GM23338 (cell line): ENCODE measurements at regions not wholly inside any gene's neighbourhood (a gene's known extent, or its start where the extent isn't known, plus 50 kb on each side); places are given as distances from the start of the nearest gene placed in this dataset.

ENCODE experiments used
- ATAC-seq: fragments of 200-7000 bp; cut with Tn5 transposase; 3 replicates; pipeline ENCODE4 v1.9.1; 2020
- DNase-seq: peaks from one replicate; pipeline ENCODE4 v3.0.0-alpha.2; 2015; ENCODE audit warnings: low spot score
- H2AFZ ChIP-seq: fragments of 200-600 bp; sonication (generic); 2 replicates; pipeline ENCODE4 v1.8.0; 2016; ENCODE audit warnings: antibody characterized with exemption, mild to moderate bottlenecking, moderate library complexity
- H3F3A ChIP-seq: fragments of 200-600 bp; sonication (generic); replicated peaks from 2 replicates; pipeline ENCODE4 v1.8.0; 2017; ENCODE audit warnings: antibody characterized with exemption, mixed run types, low read depth
- H3K27ac ChIP-seq: fragments of 200-600 bp; sonication (generic); 2 replicates; pipeline ENCODE4 v1.6.1; 2016; ENCODE audit warnings: low read depth
- H3K27me3 ChIP-seq: fragments of 200-600 bp; sonication (generic); 2 replicates; pipeline ENCODE4 v1.8.0; 2016; ENCODE audit warnings: mild to moderate bottlenecking, mixed run types, moderate library complexity; ENCODE audit not compliant: insufficient read depth
- H3K36me3 ChIP-seq: fragments of 200-600 bp; sonication (generic); 2 replicates; pipeline ENCODE4 v1.8.0; 2016; ENCODE audit warnings: mild to moderate bottlenecking; ENCODE audit not compliant: insufficient read depth
- H3K4me1 ChIP-seq: fragments of 200-600 bp; sonication (generic); 2 replicates; pipeline ENCODE4 v1.8.0; 2016; ENCODE audit warnings: mild to moderate bottlenecking, moderate library complexity; ENCODE audit not compliant: insufficient read depth
- H3K4me2 ChIP-seq: fragments of 200-600 bp; sonication (generic); 2 replicates; pipeline ENCODE4 v1.7.1; 2017; ENCODE audit warnings: mixed run types
- H3K4me3 ChIP-seq: fragments of 200-600 bp; sonication (generic); 2 replicates; pipeline ENCODE4 v1.6.1; 2016; ENCODE audit warnings: mixed run types
- H3K79me2 ChIP-seq: fragments of 200-600 bp; sonication (generic); replicated peaks from 2 replicates; pipeline ENCODE4 v1.8.0; 2017; ENCODE audit warnings: mild to moderate bottlenecking; ENCODE audit not compliant: insufficient read depth
- H3K9me2 ChIP-seq: fragments of 200-600 bp; sonication (generic); 2 replicates; pipeline ENCODE4 v1.8.0; 2017; ENCODE audit not compliant: insufficient read depth
- H4K20me1 ChIP-seq: fragments of 200-600 bp; sonication (generic); replicated peaks from 2 replicates; pipeline ENCODE4 v1.8.0; 2017; ENCODE audit warnings: mild to moderate bottlenecking; ENCODE audit not compliant: insufficient read depth
- H3K27ac Mint-ChIP-seq: 2 replicates; pipeline ENCODE4 v1.8.0; 2020; ENCODE audit warnings: inconsistent platforms, mild to moderate bottlenecking, moderate library complexity, mixed read lengths
- H3K27me3 Mint-ChIP-seq: 3 replicates; pipeline ENCODE4 v1.8.0; 2022; ENCODE audit warnings: low read depth, mild to moderate bottlenecking, moderate library complexity, mixed read lengths, inconsistent platforms; ENCODE audit not compliant: insufficient read depth, poor library complexity
- H3K36me3 Mint-ChIP-seq: 3 replicates; pipeline ENCODE4 v1.8.0; 2021; ENCODE audit warnings: low read depth, mild to moderate bottlenecking, inconsistent platforms, moderate library complexity, mixed read lengths
- H3K4me1 Mint-ChIP-seq: 3 replicates; pipeline ENCODE4 v1.8.0; 2020; ENCODE audit warnings: mild to moderate bottlenecking, inconsistent platforms, mixed read lengths
- H3K4me3 Mint-ChIP-seq: 3 replicates; pipeline ENCODE4 v1.8.0; 2021; ENCODE audit warnings: moderate library complexity, mild to moderate bottlenecking, inconsistent platforms, mixed read lengths
- H3K9me3 Mint-ChIP-seq: 3 replicates; pipeline ENCODE4 v1.8.0; 2020; ENCODE audit warnings: moderate library complexity, mild to moderate bottlenecking, inconsistent platforms, mixed read lengths
- EZH2phosphoT487 ChIP-seq: fragments of 200-600 bp; sonication (generic); IDR thresholded peaks from one replicate; pipeline ENCODE4 v1.8.1; 2018; ENCODE audit warnings: antibody characterized with exemption; ENCODE audit not compliant: unreplicated experiment
- JUNB ChIP-seq: IDR thresholded peaks from one replicate; pipeline ENCODE4 v1.6.1; 2016; ENCODE audit warnings: antibody characterized with exemption; ENCODE audit not compliant: unreplicated experiment
- REST ChIP-seq: IDR thresholded peaks from one replicate; pipeline ENCODE4 v1.6.1; 2018; ENCODE audit warnings: antibody characterized with exemption; ENCODE audit not compliant: unreplicated experiment
- STAT1 ChIP-seq: IDR thresholded peaks from one replicate; pipeline ENCODE4 v1.6.1; 2016; ENCODE audit warnings: antibody characterized with exemption; ENCODE audit not compliant: unreplicated experiment
- ZNF114 ChIP-seq: fragments of 250-450 bp; sonication (Bioruptor Pico); IDR thresholded peaks from 2 replicates; pipeline ENCODE4 v1.5.0; 2020; ENCODE audit warnings: mild to moderate bottlenecking, moderate library complexity
- TF ChIP-seq, protein P1 (sequence below), 2 experiments: fragments of 200-600 bp in 1 of 2; sonication (generic) in 1 of 2; conservative IDR thresholded peaks; 2 replicates each; pipeline versions ENCODE4 v1.5.1 to v1.6.1; 2016 to 2017; ENCODE audit warnings: antibody characterized with exemption in 2 of 2, low read depth in 2 of 2, mild to moderate bottlenecking in 2 of 2, moderate library complexity in 1 of 2
- TF ChIP-seq, protein P2 (sequence below): fragments of 250-450 bp; sonication (Bioruptor Pico); IDR thresholded peaks from 2 replicates; pipeline ENCODE4 v1.5.0; 2020; ENCODE audit warnings: mild to moderate bottlenecking, moderate library complexity

DNA sequence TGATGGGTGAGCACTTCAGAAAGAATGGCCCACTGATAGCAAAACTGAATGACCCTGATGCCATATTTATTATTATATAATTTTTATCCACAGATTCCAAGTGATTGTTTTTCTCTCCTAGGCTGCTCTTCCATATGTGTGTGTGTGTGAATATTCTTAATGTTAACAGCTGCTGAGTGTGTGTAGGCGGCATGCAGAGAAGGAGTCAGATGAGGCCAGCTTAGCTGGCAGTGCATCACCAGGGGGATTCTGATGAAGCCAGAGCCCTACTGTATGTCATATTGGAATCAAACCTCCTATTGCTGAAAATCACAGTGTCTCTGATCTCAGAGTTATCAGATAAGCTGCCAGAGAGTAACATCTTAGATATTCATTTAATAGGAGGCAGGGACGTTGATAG is 177.1 kb downstream of the DMAC1 start:
- no peak overlapping the region for H2AFZ ChIP-seq
- H3K4me1 ChIP-seq = peaks cover 8% of the 10 kb centered on the region; the same call in 1 of the 2 replicates
- no peaks in the 10 kb centered on the region for H3K27me3 ChIP-seq
- H3K27me3 Mint-ChIP-seq = peaks cover 4% of the 10 kb centered on the region
- H3F3A ChIP-seq = no peaks in the 10 kb centered on the region
- H3K4me2 ChIP-seq = no peak overlapping the region
- H3K27ac Mint-ChIP-seq = no peak overlapping the region
- TF ChIP-seq EZH2phosphoT487 (no peak), REST (no peak), JUNB (no peak), STAT1 (no peak), ZNF114 (no peak)
- TF ChIP-seq, protein P1, sequence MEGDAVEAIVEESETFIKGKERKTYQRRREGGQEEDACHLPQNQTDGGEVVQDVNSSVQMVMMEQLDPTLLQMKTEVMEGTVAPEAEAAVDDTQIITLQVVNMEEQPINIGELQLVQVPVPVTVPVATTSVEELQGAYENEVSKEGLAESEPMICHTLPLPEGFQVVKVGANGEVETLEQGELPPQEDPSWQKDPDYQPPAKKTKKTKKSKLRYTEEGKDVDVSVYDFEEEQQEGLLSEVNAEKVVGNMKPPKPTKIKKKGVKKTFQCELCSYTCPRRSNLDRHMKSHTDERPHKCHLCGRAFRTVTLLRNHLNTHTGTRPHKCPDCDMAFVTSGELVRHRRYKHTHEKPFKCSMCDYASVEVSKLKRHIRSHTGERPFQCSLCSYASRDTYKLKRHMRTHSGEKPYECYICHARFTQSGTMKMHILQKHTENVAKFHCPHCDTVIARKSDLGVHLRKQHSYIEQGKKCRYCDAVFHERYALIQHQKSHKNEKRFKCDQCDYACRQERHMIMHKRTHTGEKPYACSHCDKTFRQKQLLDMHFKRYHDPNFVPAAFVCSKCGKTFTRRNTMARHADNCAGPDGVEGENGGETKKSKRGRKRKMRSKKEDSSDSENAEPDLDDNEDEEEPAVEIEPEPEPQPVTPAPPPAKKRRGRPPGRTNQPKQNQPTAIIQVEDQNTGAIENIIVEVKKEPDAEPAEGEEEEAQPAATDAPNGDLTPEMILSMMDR (conservative IDR thresholded peaks at IDR 0.05; ENCODE audit: low read depth in 2 of 2) = no peak
- TF ChIP-seq, protein P2, sequence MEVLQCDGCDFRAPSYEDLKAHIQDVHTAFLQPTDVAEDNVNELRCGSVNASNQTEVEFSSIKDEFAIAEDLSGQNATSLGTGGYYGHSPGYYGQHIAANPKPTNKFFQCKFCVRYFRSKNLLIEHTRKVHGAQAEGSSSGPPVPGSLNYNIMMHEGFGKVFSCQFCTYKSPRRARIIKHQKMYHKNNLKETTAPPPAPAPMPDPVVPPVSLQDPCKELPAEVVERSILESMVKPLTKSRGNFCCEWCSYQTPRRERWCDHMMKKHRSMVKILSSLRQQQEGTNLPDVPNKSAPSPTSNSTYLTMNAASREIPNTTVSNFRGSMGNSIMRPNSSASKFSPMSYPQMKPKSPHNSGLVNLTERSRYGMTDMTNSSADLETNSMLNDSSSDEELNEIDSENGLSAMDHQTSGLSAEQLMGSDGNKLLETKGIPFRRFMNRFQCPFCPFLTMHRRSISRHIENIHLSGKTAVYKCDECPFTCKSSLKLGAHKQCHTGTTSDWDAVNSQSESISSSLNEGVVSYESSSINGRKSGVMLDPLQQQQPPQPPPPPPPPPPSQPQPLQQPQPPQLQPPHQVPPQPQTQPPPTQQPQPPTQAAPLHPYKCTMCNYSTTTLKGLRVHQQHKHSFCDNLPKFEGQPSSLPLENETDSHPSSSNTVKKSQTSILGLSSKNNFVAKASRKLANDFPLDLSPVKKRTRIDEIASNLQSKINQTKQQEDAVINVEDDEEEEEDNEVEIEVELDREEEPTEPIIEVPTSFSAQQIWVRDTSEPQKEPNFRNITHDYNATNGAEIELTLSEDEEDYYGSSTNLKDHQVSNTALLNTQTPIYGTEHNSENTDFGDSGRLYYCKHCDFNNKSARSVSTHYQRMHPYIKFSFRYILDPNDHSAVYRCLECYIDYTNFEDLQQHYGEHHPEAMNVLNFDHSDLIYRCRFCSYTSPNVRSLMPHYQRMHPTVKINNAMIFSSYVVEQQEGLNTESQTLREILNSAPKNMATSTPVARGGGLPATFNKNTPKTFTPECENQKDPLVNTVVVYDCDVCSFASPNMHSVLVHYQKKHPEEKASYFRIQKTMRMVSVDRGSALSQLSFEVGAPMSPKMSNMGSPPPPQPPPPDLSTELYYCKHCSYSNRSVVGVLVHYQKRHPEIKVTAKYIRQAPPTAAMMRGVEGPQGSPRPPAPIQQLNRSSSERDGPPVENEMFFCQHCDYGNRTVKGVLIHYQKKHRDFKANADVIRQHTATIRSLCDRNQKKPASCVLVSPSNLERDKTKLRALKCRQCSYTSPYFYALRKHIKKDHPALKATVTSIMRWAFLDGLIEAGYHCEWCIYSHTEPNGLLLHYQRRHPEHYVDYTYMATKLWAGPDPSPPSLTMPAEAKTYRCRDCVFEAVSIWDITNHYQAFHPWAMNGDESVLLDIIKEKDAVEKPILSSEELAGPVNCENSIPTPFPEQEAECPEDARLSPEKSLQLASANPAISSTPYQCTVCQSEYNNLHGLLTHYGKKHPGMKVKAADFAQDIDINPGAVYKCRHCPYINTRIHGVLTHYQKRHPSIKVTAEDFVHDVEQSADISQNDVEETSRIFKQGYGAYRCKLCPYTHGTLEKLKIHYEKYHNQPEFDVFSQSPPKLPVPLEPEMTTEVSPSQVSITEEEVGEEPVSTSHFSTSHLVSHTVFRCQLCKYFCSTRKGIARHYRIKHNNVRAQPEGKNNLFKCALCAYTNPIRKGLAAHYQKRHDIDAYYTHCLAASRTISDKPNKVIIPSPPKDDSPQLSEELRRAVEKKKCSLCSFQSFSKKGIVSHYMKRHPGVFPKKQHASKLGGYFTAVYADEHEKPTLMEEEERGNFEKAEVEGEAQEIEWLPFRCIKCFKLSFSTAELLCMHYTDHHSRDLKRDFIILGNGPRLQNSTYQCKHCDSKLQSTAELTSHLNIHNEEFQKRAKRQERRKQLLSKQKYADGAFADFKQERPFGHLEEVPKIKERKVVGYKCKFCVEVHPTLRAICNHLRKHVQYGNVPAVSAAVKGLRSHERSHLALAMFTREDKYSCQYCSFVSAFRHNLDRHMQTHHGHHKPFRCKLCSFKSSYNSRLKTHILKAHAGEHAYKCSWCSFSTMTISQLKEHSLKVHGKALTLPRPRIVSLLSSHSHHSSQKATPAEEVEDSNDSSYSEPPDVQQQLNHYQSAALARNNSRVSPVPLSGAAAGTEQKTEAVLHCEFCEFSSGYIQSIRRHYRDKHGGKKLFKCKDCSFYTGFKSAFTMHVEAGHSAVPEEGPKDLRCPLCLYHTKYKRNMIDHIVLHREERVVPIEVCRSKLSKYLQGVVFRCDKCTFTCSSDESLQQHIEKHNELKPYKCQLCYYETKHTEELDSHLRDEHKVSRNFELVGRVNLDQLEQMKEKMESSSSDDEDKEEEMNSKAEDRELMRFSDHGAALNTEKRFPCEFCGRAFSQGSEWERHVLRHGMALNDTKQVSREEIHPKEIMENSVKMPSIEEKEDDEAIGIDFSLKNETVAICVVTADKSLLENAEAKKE (CRISPR knock-in tag) = no peak
- H3K4me3 Mint-ChIP-seq = no peak overlapping the region
- no peak overlapping the region for H3K4me3 ChIP-seq
- H3K9me3 Mint-ChIP-seq = no peaks in the 10 kb centered on the region; the same call in 2 of the 3 replicates
- no peaks in the 10 kb centered on the region for H3K79me2 ChIP-seq
- no peaks in the 10 kb centered on the region for H4K20me1 ChIP-seq
- H3K4me1 Mint-ChIP-seq = peaks cover 20% of the 10 kb centered on the region; the same call in 2 of the 3 replicates
- ATAC-seq (no peak), DNase-seq (no peak)
- no peak overlapping the region for H3K27ac ChIP-seq
- H3K36me3 Mint-ChIP-seq = no peaks in the 10 kb centered on the region
- H3K36me3 ChIP-seq = no peaks in the 10 kb centered on the region
- H3K9me2 ChIP-seq = peaks cover 17% of the 10 kb centered on the region; the same call in 1 of the 2 replicates
